ENCODE measurements at regions not wholly inside any gene's neighbourhood (a gene's known extent, or its start where the extent isn't known, plus 50 kb on each side); places are given as distances from the start of the nearest gene placed in this dataset.
"Not testable (repeated sequence)": the region's sequence is repeated elsewhere in the genome, so short reads cannot be mapped to it uniquely, and the experiment has no call there.

DNA sequence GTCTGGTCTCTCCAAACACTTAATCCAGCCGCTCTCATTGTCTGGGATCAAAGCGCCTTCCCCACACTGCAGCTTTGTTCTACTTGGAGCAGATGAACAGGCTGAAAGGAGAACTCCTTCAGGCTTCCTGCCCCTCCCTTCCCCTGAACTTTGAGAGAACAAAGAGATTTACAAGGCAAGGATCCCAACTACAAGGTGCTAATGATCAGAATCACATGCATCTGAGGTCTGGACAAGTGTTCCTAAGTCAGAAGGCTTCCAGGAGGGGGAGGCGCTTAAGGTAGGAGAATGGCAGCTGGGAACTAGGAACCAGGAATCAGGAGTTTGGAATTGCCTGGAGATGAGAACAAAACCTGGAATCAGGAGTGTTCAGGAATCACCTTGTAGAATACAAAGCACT lies 606.3 kb upstream of the CDH11 start:
- DNase-seq (ENCODE audit: low spot score), result no peak

DNA sequence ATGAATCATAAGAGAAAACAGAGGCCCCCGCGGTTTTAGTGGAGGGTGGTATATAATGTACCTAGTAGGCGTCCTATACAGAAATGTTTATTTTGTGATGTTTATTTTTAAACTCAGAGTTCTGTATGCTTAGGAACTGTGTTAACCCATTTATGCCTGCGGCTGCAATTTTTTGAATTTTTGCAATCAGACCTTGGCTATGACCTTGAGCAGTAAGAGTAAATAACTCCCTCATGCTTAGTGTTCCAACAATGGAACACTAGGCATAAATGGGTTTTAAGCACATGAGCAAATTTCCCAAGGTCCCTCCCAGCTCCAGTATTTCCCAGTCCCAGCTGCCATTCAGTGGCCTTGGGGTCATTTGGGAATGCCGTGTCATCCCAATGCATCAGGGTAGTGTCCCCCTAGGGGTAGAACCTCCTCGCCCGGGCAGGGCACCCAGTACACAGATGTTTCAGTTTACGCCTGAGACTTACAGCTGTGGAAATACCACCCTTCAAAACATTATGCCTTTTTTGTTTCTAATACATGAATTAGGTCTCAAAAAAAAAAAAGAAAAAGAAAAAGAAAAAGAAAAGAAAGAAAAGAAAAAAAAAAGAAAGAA lies 605.8 kb upstream of the CDH11 start:
- no peak for DNase-seq (ENCODE audit: low spot score)

DNA sequence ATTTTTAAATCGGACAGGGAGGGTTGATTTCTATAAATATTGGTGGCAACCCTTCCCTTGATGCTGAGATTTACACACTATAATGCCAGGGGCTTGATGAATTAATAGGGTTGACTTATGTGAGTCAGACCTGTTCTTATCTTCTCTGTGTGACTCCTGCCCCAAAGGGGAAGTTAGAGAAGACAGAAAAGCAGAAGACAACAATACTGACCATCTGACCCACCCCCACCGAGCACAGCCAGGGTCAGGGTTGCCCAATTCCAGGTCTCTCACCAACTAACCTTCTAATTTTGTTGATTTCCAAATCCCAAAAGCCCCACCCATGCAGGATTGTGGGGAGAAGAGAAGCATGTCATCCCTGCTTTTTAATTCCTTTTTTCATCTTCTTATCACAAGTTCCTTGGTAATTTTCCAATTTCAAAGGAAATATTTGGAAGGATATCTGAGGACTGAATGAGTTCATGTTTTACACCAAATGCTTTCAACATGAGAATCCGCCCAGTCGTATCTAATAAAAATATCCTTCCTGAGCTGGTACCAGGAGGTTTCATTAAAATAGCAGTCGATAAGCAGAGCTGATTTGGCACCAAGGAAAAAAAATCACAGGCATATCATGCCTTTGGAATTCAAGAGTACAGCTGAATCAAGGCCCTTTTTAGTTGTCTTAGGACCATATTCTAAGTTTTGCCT lies 603.4 kb upstream of the CDH11 start:
- DNase-seq (ENCODE audit: low spot score), result no peak

DNA sequence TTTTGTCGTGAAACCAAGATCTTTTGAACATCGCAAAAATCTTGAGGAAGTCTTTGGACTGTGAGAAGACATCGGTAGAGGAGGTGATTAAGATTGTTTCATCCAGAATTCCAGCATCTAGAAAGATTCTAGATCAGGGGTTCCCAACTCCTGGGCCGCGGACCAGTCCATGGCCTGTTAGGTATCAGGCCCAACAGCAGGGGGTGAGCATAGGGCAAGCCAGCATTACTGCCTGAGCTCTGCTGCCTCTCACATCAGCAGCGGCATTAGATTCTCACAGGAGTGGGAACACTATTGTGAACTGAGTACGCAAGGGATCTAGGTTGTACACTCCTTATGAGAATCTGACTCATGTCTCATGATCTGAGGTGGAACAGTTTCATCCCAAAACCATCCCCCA lies 600.6 kb upstream of the CDH11 start:
- no peak for DNase-seq (ENCODE audit: low spot score)

DNA sequence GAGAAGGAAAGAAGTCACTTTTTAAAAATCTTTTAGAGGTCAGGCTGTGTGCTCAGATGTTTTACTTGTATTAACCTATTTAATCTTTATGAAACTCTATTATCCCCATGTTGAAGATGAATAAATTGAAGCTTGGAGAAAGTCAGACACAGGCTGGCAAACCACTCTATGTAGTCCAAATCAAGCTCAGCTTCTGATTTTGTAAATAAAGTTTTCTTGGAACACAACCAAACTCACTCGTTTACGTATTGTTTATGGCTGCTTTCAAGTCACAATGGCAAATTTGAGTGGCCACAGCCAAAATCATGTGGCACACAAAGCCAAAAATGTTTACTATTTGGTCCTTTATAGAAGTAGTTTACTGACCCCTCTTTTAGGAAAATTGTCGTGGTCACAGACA lies 596.0 kb upstream of the CDH11 start:
- DNase-seq (ENCODE audit: low spot score), result no peak

DNA sequence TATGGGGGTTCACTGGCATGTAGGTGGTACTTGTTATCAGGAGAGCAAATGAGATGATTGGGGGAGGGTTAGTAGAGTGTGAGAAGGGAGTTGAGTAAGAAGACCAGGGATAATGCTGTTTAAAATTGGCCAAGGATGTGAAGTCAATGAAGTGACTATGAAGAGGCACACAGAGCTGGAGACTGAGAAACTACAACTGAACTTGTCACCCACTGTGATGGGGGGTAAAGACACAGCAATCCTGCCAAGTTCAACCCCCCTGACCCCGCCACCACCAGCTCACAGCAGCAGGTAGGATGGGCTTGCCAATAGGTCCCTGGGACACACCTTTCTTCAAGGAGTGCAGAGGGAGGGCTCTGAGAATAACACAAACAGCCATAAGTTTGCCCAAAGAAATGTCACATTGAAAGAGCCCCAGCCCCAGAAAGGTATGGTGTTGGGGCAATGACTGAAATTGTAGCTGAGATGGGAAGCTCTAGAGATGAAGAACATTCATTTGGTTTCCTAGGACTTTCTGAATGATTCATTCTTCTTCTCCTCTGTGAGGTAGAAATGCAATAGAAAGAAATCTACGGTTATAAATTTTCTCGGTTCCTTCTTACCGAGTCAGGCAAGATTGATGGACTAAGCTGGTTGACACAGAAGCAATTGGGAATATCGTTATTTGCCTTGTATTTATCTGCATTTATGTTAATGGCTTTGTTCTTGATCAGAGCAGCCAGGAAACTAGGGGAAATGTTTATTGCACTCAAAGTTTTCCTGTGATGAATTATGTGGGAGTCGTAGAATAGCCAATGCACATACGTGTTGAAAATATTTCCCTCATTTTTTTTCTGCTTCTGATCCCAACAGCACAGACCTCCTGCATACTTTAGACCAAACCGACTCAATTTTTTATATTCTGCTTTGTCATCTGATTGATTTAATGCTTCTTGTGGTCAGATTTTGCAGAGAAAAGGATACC lies 595.2 kb upstream of the CDH11 start:
- no peak for DNase-seq (ENCODE audit: low spot score)

DNA sequence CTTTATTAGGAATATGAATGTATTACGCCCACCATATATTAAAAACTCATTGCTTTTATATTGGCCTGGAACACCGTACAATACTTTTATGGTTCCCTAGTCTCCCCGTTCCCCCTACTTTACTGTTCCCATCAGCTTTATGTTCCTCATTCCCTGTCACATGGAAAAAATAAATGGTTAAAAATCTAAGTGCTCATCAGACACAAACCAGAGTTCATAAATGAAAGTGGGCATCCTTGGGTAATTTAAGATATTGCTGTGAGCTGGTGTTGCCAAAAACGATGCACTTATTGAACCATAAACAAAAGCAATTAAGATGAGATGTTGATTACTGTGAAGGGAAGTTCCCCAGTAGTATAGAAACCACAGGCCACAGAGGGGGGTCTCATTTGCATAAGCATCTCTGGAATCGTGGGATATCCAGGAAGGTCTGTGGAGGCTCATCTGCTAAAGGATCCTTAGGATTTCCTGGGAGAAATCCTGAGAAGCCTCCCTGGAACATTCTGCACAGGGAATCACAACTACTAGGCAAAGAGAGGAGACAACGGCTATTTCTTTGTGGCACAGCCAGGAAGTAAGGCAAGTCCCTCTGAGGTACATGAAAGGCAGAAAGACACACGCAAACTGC lies 591.4 kb upstream of the CDH11 start:
- DNase-seq (ENCODE audit: low spot score), result no peak

DNA sequence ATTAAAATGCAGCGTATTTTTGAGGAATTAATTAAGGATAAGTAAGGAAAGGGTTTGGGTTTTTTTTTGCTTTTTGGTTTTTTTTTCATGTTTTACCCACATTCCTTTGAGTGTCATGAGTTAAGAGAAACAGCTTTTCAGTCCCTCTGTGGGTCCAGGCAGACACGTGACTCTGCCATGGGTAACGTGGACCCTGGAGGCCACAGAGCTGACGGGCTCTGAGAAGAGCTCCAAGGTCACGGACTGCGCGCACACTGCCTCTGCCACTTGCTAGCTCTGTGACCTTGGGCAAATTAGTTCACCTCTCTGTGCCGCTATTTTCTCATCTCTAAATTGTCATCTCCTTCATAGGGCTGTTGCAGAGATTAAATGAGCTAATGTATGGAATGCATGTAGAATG lies 588.2 kb upstream of the CDH11 start:
- no peak for DNase-seq (ENCODE audit: low spot score)

DNA sequence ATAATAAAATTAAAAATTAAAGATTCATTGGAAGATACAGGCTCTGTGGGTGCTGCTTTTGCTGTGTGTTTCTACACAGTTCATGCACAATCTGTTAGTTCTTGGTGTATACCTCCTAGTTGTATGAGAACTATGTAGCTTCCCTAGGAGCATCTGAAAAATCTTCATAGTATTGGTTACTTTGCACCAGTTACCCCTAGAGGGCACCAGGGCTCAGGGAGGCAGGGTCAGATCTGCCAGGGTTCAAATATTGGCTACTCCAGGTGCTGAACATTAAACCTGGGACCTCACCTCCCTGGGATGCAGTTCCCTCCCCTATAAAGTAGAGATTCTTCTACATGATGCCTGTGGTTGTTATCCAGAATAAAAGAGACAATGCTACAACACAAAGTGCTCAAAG lies 583.0 kb upstream of the CDH11 start:
- DNase-seq (ENCODE audit: low spot score), result no peak

DNA sequence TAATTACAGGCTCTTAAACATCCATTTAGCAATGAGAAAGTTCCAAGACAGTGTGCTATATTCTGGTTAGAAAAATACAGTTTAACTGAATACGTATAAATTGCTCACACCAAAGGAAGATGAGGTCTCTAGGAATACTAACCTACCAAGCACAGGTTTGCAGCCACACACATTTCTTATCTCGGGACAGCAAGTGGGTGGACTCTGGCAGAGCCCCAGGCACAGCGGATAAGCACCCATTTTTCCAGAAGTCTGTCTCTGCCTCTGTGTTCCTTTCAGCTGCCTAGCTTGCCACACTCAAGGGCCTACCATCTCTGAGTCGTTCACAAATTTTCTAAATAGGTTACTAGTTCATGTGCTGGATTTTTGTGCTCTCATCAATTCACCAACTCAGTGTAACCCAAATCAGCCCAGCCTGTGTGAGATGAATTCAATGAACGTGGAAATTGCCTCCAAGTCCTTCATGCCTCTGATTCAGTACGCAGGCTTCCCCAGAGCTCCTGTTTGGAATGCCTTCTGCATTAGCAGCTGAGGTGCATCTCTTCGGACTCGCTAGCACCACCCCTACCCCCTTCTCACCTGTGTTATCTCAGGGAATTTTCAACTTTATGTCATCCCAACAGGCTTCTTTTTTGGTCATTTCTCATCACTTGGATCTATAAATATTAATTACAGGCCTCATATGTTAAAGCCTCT lies 581.0 kb upstream of the CDH11 start:
- no peak for DNase-seq (ENCODE audit: low spot score)

DNA sequence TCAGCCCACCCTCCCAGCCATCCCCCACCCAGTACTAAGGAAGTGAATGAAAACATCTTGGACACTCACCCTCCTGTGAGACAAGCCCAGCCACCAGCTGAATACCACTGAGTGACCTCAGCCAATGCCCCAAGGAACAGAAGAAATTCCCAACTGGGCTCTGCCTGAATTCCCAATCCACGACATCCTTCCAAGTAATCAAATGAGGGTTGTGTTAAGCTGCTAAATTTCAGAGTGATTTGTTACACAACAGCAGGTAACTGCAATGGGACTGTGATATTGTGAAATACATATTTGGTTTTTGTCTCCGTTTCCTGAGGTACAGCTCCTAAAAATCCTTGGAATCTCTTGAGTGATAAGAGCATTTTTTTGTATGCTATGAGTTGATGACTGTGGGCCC lies 578.7 kb upstream of the CDH11 start:
- DNase-seq (ENCODE audit: low spot score), result no peak

DNA sequence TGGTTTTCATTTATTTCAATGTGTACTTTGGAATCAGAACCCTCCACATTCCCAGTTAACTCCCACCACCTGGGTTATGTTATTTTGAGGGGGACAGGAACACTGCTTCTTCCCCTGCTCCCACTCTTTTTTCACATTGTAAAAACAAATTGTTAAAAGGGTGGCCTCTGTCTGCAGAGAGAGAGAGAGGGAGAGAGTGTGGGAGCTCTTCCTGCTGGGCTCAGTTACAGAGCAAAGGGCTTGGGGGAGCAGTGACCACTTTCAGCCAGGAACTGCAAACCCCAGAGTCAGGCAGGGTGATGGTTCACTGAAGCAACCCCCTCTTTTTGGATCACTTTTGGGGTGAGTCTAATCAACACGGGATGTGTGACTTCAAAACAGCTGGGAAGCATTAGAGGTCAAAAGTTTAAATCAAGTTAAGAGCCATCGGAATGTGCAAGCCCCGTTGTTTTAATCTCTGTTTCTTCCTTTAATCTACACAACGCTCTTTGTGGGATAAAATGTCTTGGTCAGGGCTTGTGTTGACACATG lies 577.0 kb upstream of the CDH11 start:
- no peak for DNase-seq (ENCODE audit: low spot score)

DNA sequence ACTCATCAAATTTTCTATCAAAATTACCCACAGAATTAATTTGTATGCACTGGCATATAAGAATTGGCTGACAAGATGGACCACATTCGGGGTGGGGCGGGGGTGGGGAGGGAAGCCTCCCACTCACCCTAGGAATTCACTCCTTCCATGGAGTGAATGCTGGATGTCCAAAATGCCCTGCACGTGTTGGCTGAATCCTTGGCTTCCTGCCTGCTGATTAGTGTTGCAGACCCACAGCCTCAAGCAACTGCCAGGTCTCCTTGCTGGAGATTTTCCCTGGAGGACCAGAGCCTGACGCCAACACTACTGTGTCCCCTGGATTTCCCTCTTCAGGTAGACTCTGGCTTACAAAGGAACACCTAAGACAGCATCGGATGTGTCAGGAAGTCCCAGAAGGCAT lies 575.7 kb upstream of the CDH11 start:
- DNase-seq (ENCODE audit: low spot score), result no peak

DNA sequence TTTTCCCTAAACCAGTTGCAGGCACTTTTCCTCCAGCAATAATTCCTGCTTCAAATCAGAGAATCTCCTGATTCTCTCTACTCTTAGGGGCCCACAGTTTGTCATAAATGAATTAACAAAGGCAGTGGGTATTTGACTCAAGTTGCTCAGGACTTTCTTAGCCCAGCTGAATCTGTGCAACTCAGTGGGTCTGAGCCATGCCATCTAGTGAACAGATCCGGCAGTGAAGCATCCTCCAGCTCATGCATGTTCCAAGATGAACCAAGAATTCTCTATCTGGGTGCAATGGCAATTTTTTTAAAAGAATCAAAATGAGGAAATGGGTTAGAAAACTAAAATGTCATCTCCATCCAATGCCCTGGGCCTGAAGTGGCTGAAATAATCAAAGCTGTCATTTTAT lies 575.2 kb upstream of the CDH11 start:
- DNase-seq (ENCODE audit: low spot score), result no peak

DNA sequence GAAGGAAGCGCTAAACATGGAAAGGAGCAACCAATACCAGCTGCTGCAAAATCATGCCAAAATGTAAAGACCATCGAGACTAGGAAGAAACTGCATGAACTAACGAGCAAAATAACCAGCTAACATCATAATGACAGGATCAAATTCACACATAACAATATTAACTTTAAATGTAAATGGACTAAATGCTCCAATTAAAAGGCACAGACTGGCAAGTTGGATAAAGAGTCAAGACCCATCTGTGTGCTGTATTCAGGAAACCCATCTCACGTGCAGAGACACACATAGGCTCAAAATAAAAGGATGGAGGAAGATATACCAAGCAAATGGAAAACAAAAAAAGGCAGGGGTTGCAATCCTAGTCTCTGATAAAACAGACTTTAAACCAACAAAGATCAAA lies 570.0 kb upstream of the CDH11 start:
- not testable (repeated sequence) for DNase-seq (ENCODE audit: low spot score)

DNA sequence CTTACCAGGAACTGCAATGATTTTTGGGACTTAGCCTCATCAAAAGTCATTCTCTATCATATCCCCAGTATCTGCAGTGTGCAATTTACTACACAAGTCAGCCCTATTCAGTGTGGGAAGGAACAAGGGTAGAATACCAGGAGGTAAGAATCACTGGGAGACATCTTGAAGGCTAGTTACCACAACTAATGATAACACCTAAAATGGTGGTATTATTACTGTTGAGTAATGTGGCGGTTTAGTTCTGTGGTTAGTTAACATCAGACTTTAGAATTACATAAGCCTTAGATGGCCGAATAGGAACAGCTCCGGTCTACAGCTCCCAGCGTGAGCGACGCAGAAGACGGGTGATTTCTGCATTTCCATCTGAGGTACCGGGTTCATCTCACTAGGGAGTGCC lies 567.9 kb upstream of the CDH11 start:
- DNase-seq (ENCODE audit: low spot score), result no peak

DNA sequence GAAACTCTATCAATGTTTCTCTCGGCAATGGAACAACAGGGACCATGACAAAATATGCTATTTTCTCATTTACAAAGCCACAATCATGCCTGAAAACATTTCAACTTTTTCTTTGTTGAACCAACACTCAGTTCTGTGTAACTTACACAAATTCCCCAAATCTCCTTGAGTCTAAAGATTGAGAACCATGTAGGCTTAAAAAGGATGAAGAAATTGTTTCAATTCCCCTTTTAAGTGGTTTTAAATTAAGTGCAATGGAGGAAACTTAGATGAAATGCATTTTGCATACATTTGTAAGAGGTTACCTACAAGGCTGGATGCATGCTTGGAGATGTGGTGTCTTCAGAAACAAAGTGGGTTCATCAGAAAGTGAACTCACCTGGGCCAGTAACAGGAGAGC lies 566.4 kb upstream of the CDH11 start:
- no peak for DNase-seq (ENCODE audit: low spot score)

DNA sequence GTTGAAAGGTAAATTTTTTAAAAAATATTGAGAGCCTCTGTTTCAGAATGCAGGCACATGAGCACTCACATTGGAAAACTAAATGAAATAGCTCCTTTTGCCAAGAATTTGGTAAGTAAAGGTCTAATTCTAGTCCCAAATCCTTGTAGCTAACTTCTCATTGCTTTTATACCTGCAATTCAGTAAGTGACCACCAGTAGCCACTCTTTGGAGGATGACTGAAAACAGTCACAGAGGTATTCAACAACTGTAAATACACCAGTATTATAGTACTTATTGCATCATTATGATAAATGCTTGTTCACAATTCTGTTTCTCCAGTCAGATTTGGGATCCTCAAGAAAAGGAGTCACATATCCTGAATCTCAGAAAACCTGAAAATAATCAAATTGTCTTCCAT lies 562.4 kb upstream of the CDH11 start:
- no peak for DNase-seq (ENCODE audit: low spot score)

DNA sequence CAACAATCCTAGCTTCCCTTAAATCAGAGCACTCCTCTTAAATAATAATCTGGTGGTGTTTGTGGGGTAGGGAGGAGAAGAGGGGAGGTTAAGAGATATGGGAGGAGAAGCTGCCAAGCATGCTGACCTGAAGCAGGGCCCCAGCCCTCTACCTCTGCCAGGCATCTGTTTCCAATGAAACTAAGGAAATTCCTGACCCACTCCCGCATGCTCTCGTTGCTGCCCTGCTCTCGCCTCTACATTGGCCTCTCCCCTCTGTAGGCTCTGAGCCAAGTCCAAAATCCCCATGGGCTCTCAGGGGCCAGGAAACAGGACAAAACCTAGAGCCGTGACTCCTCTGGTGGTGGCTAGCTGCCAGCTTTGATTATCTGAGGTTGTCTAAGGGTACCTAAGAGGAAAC lies 559.5 kb upstream of the CDH11 start:
- no peak for DNase-seq (ENCODE audit: low spot score)

DNA sequence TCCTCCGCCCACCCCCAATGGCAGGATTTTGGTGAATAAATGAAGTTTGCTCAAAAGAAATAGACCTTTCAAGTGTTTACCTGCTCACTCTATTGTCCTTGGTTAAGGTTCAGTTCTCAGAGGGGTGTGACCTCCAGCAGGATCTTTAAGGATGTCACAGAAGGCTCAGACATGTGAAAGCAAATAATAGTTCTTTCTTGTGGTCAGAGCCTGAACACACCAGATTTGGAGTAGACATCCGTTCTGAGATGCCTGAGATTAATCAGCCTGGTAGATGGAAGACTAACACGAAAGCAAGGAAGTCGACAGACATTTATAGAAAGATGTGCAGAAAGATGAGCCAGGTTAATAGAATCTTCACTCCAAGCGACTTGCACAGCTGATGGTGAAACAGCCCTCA lies 557.9 kb upstream of the CDH11 start:
- no peak for DNase-seq (ENCODE audit: low spot score)

DNA sequence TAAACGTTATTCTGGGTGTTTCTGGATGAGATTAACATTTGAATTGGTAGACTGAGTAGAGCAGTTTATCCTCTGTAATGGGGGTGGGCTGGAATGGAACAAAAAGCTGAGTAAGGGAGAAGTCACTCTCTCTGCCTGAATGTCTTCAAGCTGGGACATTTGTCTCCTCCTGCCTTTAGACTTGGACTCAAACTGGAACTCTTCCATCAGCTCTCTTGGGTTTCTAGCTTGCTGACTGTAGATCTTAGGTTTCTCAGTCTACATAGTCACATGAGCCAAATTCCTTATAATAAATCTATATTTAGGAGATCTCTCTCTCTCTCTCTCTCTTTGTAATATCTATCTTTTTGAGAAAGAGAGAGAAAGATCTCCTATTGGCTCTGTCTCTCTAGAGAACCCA lies 553.3 kb upstream of the CDH11 start:
- no peak for DNase-seq (ENCODE audit: low spot score)

DNA sequence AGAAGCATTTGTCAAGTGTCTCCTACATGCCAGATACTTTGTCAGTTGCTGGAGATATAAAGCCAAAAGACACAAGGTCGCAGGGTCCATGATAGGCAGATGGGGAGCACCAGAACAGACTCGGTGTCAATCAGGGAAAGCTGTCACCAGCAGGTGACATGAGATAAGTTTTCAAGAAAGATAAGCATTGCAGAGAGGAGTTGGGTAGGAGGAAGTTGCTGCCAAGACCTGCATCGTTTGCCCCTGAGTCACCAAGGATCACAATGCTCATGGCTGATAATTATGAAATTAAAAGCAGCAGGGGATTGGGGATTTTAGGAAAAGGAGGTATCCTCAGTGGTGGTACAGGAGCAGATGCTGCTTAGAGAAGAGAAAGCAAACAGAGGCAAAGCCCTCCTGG lies 551.1 kb upstream of the CDH11 start:
- DNase-seq (ENCODE audit: low spot score), result no peak

Data from CD4-positive, alpha-beta T cell treated with Interleukin-2 at 100 ng/mL for 4 hours (primary cell).